Upper lobe of left lung (tissue), 6 donors: ENCODE measurements at regions not wholly inside any gene's neighbourhood (a gene's known extent, or its start where the extent isn't known, plus 50 kb on each side); places are given as distances from the start of the nearest gene placed in this dataset.

Experiments
- ATAC-seq, 2 donors: fragments of 200-7000 bp; cut with Tn5 transposase; one replicate each; pipeline ENCODE4 v1.9.1; 2022; ENCODE audit warnings: mild to moderate bottlenecking in 2 of 2, moderate library complexity in 2 of 2; ENCODE audit not compliant: low FRiP score in 2 of 2
- DNase-seq, 2 donors: peaks; one replicate each; pipeline ENCODE4 v3.0.0-alpha.2; 2019 to 2020
- H3K27ac ChIP-seq, 4 donors: fragments of 200-600 bp; sonication (generic); one replicate each; pipeline ENCODE4 v1.5.1; 2016 to 2019
- H3K27me3 ChIP-seq, 4 donors: fragments of 200-600 bp; sonication (generic); one replicate each; pipeline ENCODE4 v1.5.1; 2017 to 2019
- H3K36me3 ChIP-seq, 4 donors: fragments of 200-600 bp; sonication (generic); one replicate each; pipeline ENCODE4 v1.5.1; 2016 to 2019
- H3K4me1 ChIP-seq, 4 donors: fragments of 200-600 bp; sonication (generic); one replicate each; pipeline ENCODE4 v1.5.1; 2018 to 2019
- H3K4me3 ChIP-seq, 4 donors: fragments of 200-600 bp; sonication (generic); one replicate each; pipeline ENCODE4 v1.5.1; 2017 to 2019; ENCODE audit warnings: mild to moderate bottlenecking in 2 of 4, moderate library complexity in 1 of 4
- H3K9me3 ChIP-seq, 4 donors: fragments of 200-600 bp; sonication (generic); one replicate each; pipeline ENCODE4 v1.5.1; 2018 to 2019
- CTCF ChIP-seq, 6 experiments: fragments of 450-650 bp in 4 of 6; fragments of 200-600 bp in 2 of 6; sonication (generic) in 2 of 6; IDR thresholded peaks; one replicate each; pipeline ENCODE4 v1.5.1; 2016 to 2019; ENCODE audit warnings: antibody characterized with exemption in 6 of 6
- EP300 ChIP-seq, 4 donors: sonication (generic); formaldehyde crosslinking; IDR thresholded peaks; one replicate each; pipeline ENCODE4 v1.5.1; 2017; ENCODE audit warnings: antibody characterized with exemption in 4 of 4, control low read depth in 2 of 4
- POLR2A ChIP-seq, 4 donors: fragments of 450-650 bp; IDR thresholded peaks; one replicate each; pipeline ENCODE4 v1.5.1; 2016 to 2017; ENCODE audit warnings: antibody characterized with exemption in 4 of 4, mild to moderate bottlenecking in 2 of 4
- POLR2AphosphoS5 ChIP-seq, 2 donors: sonication (generic); formaldehyde crosslinking; IDR thresholded peaks; one replicate each; pipeline ENCODE4 v1.5.1; 2017; ENCODE audit warnings: antibody characterized with exemption in 2 of 2
- WGBS, 2 donors: methylation state at CpG; one replicate each; pipeline ENCODE4 v1.1.5; 2017 to 2018; 5-methylcytosine and 5-hydroxymethylcytosine counted together
- donor health status: DM: no; HTN: no; CAD: no; lungs with moderate emphysema.
- donor health status: DM: no; HTN: yes; CAD: no; lungs with severe emphysema.

- no peaks in the 10 kb centered on the region for H3K4me1 ChIP-seq
- ATAC-seq = no peak
- WGBS, 2 donors = 79 to 86% methylated on average over 20 of the region's 20 CpGs
- no peak overlapping the region for H3K4me3 ChIP-seq
- H3K36me3 ChIP-seq = no peaks in the 10 kb centered on the region
- TF ChIP-seq CTCF (IDR thresholded peaks at IDR 0.05) (no peak), POLR2AphosphoS5 (IDR thresholded peaks at IDR 0.05) (no peak), POLR2A (IDR thresholded peaks at IDR 0.05) (no peak), EP300 (IDR thresholded peaks at IDR 0.05) (no peak)
- no peak for DNase-seq
- no peak overlapping the region for H3K27ac ChIP-seq
- H3K27me3 ChIP-seq = no peaks in the 10 kb centered on the region
- no peaks in the 10 kb centered on the region for H3K9me3 ChIP-seq
These were observed 250.2 kb downstream of the RRAGC start for GRCh38 chr1:38609166-38610025.

- ATAC-seq (no peak), DNase-seq (no peak)
- no peak overlapping the region for H3K27ac ChIP-seq
- no peak overlapping the region for H3K4me3 ChIP-seq
- H3K36me3 ChIP-seq = no peaks in the 10 kb centered on the region
- no peaks in the 10 kb centered on the region for H3K27me3 ChIP-seq
- 52% methylated on average over 12 to 14 of the region's 17 CpGs for WGBS, 2 donors
- H3K4me1 ChIP-seq = no peaks in the 10 kb centered on the region
- TF ChIP-seq CTCF (IDR thresholded peaks at IDR 0.05) = peak in 4 of 6 experiments; percentile 15 to 33 (median 22)
- TF ChIP-seq POLR2A (IDR thresholded peaks at IDR 0.05) = no peak
- H3K9me3 ChIP-seq = no peaks in the 10 kb centered on the region
These were observed 251.2 kb downstream of the RRAGC start for GRCh38 chr1:38608202-38608864.

GRCh38 chr1:38607526-38607925, 252.0 kb downstream of the RRAGC start:
- Histone ChIP-seq H3K4me1 (no peaks in the 10 kb centered on the region), H3K36me3 (no peaks in the 10 kb centered on the region), H3K27me3 (no peaks in the 10 kb centered on the region), H3K4me3 (no peak overlapping the region), H3K27ac (no peak overlapping the region), H3K9me3 (no peaks in the 10 kb centered on the region)
- DNase-seq (no peak), ATAC-seq (no peak)
- 70 to 77% methylated on average over 7 to 8 of the region's 8 CpGs for WGBS, 2 donors
- TF ChIP-seq EP300 (IDR thresholded peaks at IDR 0.05) = no peak
- TF ChIP-seq POLR2AphosphoS5 (IDR thresholded peaks at IDR 0.05) = no peak
- no peak for TF ChIP-seq CTCF (IDR thresholded peaks at IDR 0.05)
- TF ChIP-seq POLR2A (IDR thresholded peaks at IDR 0.05) = no peak

GRCh38 chr1:38605063-38605462, 254.5 kb downstream of the RRAGC start:
- 75 to 83% methylated on average over 3 of the region's 3 CpGs for WGBS, 2 donors
- H3K27me3 ChIP-seq = no peaks in the 10 kb centered on the region
- no peaks in the 10 kb centered on the region for H3K36me3 ChIP-seq
- H3K9me3 ChIP-seq = no peaks in the 10 kb centered on the region
- no peak overlapping the region for H3K27ac ChIP-seq
- ATAC-seq = no peak
- no peaks in the 10 kb centered on the region for H3K4me1 ChIP-seq
- H3K4me3 ChIP-seq = no peak overlapping the region
- no peak for DNase-seq
- no peak for TF ChIP-seq CTCF (IDR thresholded peaks at IDR 0.05)

- WGBS, 2 donors = 86 to 95% methylated on average over 8 of the region's 8 CpGs
- Histone ChIP-seq H3K27ac (no peak overlapping the region), H3K4me3 (no peak overlapping the region), H3K27me3 (no peaks in the 10 kb centered on the region), H3K36me3 (no peaks in the 10 kb centered on the region), H3K4me1 (no peaks in the 10 kb centered on the region), H3K9me3 (no peaks in the 10 kb centered on the region)
- ATAC-seq (no peak), DNase-seq (no peak)
- TF ChIP-seq POLR2AphosphoS5 (IDR thresholded peaks at IDR 0.05) (no peak), EP300 (IDR thresholded peaks at IDR 0.05) (no peak)
These were observed 255.7 kb downstream of the RRAGC start for GRCh38 chr1:38603907-38604306.
